GM23338 (cell line): ENCODE measurements at regions not wholly inside any gene's neighbourhood (a gene's known extent, or its start where the extent isn't known, plus 50 kb on each side); places are given as distances from the start of the nearest gene placed in this dataset.

ENCODE experiments used
- CREB1 ChIP-seq: fragments of 250-450 bp; sonication (Bioruptor Pico); IDR thresholded peaks from 2 replicates; pipeline ENCODE4 v1.5.0; 2020; ENCODE audit warnings: low read depth, mild to moderate bottlenecking, moderate library complexity
- CTCF ChIP-seq, 2 experiments: fragments of 200-600 bp in 1 of 2; sonication (generic) in 1 of 2; conservative IDR thresholded peaks; 2 replicates each; pipeline versions ENCODE4 v1.5.1 to v1.6.1; 2016 to 2017; ENCODE audit warnings: antibody characterized with exemption in 2 of 2, low read depth in 2 of 2, mild to moderate bottlenecking in 2 of 2, moderate library complexity in 1 of 2
- POLR2AphosphoS5 ChIP-seq: IDR thresholded peaks from 2 replicates; pipeline ENCODE4 v1.6.1; 2016; ENCODE audit warnings: antibody characterized with exemption, low read depth
- REST ChIP-seq: IDR thresholded peaks from one replicate; pipeline ENCODE4 v1.6.1; 2018; ENCODE audit warnings: antibody characterized with exemption; ENCODE audit not compliant: unreplicated experiment
- ZNF331 ChIP-seq: fragments of 250-450 bp; sonication (Bioruptor Pico); IDR thresholded peaks from 2 replicates; pipeline ENCODE4 v1.5.0; 2020; ENCODE audit warnings: low read depth, mild to moderate bottlenecking, moderate library complexity

GRCh38 chr3:186421946-186422345 lies 59.9 kb upstream of the DGKG start:
- TF ChIP-seq CTCF (conservative IDR thresholded peaks at IDR 0.05; ENCODE audit: low read depth in 2 of 2), result no peak
- TF ChIP-seq ZNF331 (CRISPR knock-in tag), result no peak
- no peak for TF ChIP-seq POLR2AphosphoS5
- no peak for TF ChIP-seq REST
- TF ChIP-seq CREB1 (CRISPR knock-in tag), result no peak
